Nephron progenitor cell (in vitro differentiated cells): ENCODE measurements at regions not wholly inside any gene's neighbourhood (a gene's known extent, or its start where the extent isn't known, plus 50 kb on each side); places are given as distances from the start of the nearest gene placed in this dataset.
"Not testable (repeated sequence)": the region's sequence is repeated elsewhere in the genome, so short reads cannot be mapped to it uniquely, and the experiment has no call there.

ENCODE experiments used
- DNase-seq: peaks from one replicate; pipeline ENCODE4 v3.0.0; 2021
- H3K27ac Mint-ChIP-seq: 2 replicates; pipeline ENCODE4 v1.8.0; 2021; ENCODE audit warnings: mild to moderate bottlenecking, moderate library complexity, mixed read lengths
- H3K27me3 Mint-ChIP-seq: 2 replicates; pipeline ENCODE4 v1.8.0; 2021; ENCODE audit warnings: mild to moderate bottlenecking, low read depth, mixed read lengths; ENCODE audit not compliant: poor library complexity
- H3K36me3 Mint-ChIP-seq: 2 replicates; pipeline ENCODE4 v1.8.0; 2021; ENCODE audit warnings: low read depth, mixed read lengths
- H3K4me1 Mint-ChIP-seq: 2 replicates; pipeline ENCODE4 v1.8.0; 2021; ENCODE audit warnings: mixed read lengths
- H3K4me3 Mint-ChIP-seq: 2 replicates; pipeline ENCODE4 v1.8.0; 2021; ENCODE audit warnings: mild to moderate bottlenecking, moderate library complexity, mixed read lengths
- H3K9me3 Mint-ChIP-seq: 2 replicates; pipeline ENCODE4 v1.8.0; 2021; ENCODE audit warnings: mild to moderate bottlenecking, moderate library complexity, mixed read lengths
- CTCF ChIP-seq: fragments of 200-600 bp; sonication (generic); IDR thresholded peaks from 2 replicates; pipeline ENCODE4 v1.5.0; 2021; ENCODE audit warnings: antibody characterized with exemption

DNA sequence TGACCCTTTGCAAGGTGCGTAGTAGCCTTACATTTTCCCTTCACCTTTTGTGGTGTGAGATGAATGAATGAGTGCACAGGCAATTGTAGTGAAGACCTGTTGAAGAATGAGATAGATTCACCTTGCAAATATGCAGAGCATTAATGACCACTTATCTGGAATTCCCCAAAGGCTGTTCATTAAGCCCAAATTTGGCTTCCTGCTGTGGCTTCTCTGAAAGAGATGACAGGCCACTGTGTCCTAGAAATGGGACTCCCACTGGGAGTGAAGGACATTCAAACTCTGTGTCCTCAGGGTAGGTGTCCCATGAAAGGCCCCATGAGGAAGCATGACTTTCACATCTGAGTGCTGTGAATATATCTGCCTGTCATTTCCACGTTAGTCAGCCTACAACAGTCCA is 1821.8 kb upstream of the PIK3C3 start:
- no peak for DNase-seq
- H3K36me3 Mint-ChIP-seq: peaks cover 10% of the 10 kb centered on the region
- peaks cover 20% of the 10 kb centered on the region for H3K9me3 Mint-ChIP-seq
- H3K27me3 Mint-ChIP-seq: no peaks in the 10 kb centered on the region
- no peak overlapping the region for H3K4me3 Mint-ChIP-seq
- H3K4me1 Mint-ChIP-seq: no peaks in the 10 kb centered on the region
- no peak for TF ChIP-seq CTCF
- no peak overlapping the region for H3K27ac Mint-ChIP-seq

- H3K9me3 Mint-ChIP-seq: peaks cover 20% of the 10 kb centered on the region
- not testable (repeated sequence) for H3K4me1 Mint-ChIP-seq, H3K27ac Mint-ChIP-seq, H3K27me3 Mint-ChIP-seq, DNase-seq, H3K4me3 Mint-ChIP-seq, H3K36me3 Mint-ChIP-seq
Measured at GRCh38 chr18:40132438-40132837, 1822.6 kb upstream of the PIK3C3 start.

- Mint-ChIP-seq H3K27me3 (no peaks in the 10 kb centered on the region), H3K27ac (no peak overlapping the region), H3K9me3 (peaks cover 19% of the 10 kb centered on the region), H3K36me3 (peaks cover 13% of the 10 kb centered on the region), H3K4me1 (peaks cover 20% of the 10 kb centered on the region), H3K4me3 (no peak overlapping the region)
- TF ChIP-seq CTCF: no peak
- no peak for DNase-seq
Measured at GRCh38 chr18:40124107-40124506, 1830.9 kb upstream of the PIK3C3 start.

GRCh38 chr18:40120796-40121391 is 1834.1 kb upstream of the PIK3C3 start:
- Mint-ChIP-seq H3K36me3 (peaks cover 36% of the 10 kb centered on the region), H3K9me3 (peaks cover 50% of the 10 kb centered on the region), H3K27ac (no peak overlapping the region), H3K4me1 (peaks cover 20% of the 10 kb centered on the region), H3K27me3 (peaks cover 2% of the 10 kb centered on the region), H3K4me3 (no peak overlapping the region)
- no peak for TF ChIP-seq CTCF
- DNase-seq: no peak

- Mint-ChIP-seq H3K36me3 (peaks cover 36% of the 10 kb centered on the region), H3K4me3 (no peak overlapping the region), H3K9me3 (peaks cover 56% of the 10 kb centered on the region), H3K27ac (no peak overlapping the region), H3K4me1 (peaks cover 20% of the 10 kb centered on the region), H3K27me3 (peaks cover 2% of the 10 kb centered on the region)
- no peak for DNase-seq
- no peak for TF ChIP-seq CTCF
Measured at GRCh38 chr18:40120356-40120755, 1834.7 kb upstream of the PIK3C3 start.

DNA sequence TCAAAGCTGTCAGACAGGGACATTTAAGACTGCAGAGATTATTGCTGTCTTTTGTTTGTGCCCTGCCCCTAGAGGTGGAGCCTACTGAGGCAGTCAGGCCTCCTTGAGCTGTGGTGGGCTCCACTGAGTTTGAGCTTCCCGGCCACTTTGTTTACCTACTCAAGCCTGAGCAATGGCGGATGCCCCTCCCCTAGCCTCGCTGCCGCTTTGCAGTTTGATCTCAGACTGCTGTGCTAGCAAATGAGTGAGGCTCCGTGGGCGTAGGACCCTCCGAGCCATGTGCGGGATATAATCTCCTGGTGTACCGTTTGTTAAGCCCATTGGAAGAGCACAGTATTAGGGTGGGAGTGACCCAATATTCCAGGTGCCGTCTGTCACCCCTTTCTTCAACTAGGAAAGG is 1835.5 kb upstream of the PIK3C3 start:
- not testable (repeated sequence) for H3K27ac Mint-ChIP-seq, DNase-seq, H3K4me3 Mint-ChIP-seq, H3K27me3 Mint-ChIP-seq
- Mint-ChIP-seq H3K4me1 (peaks cover 20% of the 10 kb centered on the region), H3K36me3 (peaks cover 36% of the 10 kb centered on the region), H3K9me3 (peaks cover 59% of the 10 kb centered on the region)

- peaks cover 18% of the 10 kb centered on the region for H3K9me3 Mint-ChIP-seq
- TF ChIP-seq CTCF: no peak
- H3K36me3 Mint-ChIP-seq: peaks cover 6% of the 10 kb centered on the region
- DNase-seq: no peak
- H3K4me1 Mint-ChIP-seq: peaks cover 63% of the 10 kb centered on the region
- H3K27ac Mint-ChIP-seq: peak overlapping the region; percentile 68
- H3K4me3 Mint-ChIP-seq: no peak overlapping the region
- no peaks in the 10 kb centered on the region for H3K27me3 Mint-ChIP-seq
Measured at GRCh38 chr18:40110455-40110854, 1844.6 kb upstream of the PIK3C3 start.
